ENCODE measurements at regions not wholly inside any gene's neighbourhood (a gene's known extent, or its start where the extent isn't known, plus 50 kb on each side); places are given as distances from the start of the nearest gene placed in this dataset.
A peak's percentile ranks its signal among the peaks of the same experiment; 100 is the strongest.

DNA sequence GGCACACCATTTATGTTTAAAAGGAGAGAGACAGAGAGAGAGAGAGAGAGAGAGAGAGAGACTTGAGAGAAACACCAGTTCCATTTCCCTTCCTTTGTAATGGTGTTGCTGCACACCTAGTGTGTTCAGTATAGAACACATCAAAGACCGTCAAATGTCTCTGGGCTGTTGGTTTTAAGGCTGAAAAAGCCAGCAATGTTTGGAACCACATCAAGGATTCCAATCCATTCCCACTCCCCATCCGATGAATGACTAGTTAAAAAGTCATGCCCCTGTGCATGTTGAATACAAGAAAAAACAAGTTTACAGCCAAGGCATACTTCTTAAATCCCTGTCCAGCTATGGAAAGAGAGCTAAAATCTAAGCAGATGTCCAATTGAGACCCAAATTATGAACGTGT, 83.0 kb upstream of the IFNE start:
- peak; percentile 30 for DNase-seq

DNA sequence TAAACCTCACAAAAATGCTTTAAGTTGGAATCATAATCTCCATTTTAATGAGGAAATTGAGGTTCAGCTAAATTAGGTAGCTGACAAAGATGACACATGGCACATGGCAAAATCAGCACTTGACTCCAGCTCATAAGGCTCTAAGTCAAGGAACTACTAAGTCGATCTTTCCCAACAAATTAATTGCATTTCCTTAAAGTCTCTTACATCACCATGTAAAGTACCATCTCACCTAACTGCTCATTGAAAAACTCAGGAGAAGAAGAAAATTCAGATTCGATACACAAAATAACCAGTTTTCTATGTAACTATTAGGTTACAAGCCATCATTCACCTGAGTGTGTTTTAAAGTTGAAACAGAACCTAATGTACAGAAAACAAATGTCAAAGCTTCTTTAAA, 85.8 kb upstream of the IFNE start:
- DNase-seq = no peak

- no peak for DNase-seq
Measured at GRCh38 chr9:21568484-21568883, 86.4 kb upstream of the IFNE start.

- no peak for DNase-seq
Measured at GRCh38 chr9:21569721-21570120, 87.6 kb upstream of the IFNE start.

DNA sequence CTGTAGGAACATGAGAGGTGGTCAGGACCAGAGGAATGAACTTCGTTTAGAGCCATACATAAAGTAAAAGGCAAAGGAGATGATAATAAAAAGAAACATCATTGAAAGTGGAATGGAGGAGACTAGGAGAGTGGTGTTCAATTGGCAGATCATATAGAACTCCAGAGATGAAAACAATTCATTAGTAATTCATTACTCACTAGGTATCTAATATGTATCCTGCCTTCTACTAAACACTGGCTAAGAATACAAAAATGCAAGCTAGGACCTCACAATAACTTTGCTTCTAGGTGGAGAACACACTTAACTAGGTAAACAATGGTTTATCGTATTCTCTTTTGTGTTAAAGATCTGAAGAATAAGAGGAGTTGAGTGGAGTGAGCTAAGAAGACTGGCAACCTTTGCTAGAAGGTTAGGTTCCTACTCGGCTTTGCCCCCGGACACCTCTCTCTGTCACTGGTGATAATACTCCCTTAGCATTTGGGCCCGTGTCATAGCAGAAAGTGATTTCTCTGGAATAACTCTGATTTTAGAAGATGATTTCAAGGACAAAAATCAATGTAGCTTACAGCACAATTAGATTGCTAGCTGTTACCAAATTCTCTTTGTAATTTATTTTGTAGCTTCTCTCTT, 88.6 kb upstream of the IFNE start:
- DNase-seq = no peak

- no peak for DNase-seq
Measured at GRCh38 chr9:21574261-21574660, 92.1 kb upstream of the IFNE start.

- DNase-seq = peak; percentile 96
Measured at GRCh38 chr9:21576331-21577189, 94.4 kb upstream of the IFNE start.

GRCh38 chr9:21579247-21579671, 97.1 kb upstream of the IFNE start:
- no peak for DNase-seq

DNA sequence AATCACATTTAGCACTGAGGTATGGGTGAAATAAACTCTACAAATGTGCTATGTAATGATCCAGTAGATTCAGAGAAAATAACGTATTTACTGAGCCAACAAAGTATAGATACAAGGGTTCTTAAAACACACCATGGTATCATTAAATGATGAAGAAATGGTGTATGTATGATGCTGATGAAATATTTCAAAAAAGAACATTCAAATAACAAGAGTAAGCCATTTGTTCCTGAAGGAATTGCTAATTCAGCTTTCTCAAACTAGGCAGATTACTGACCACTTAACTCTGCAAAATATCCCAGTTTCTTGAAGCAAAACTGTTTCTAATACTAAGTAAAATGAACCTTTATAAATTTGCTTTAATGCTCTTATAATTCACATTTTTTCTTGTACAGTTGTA, 97.6 kb upstream of the IFNE start:
- DNase-seq = no peak

GRCh38 chr9:21580636-21581378, 98.7 kb upstream of the IFNE start:
- no peak for DNase-seq

- DNase-seq = no peak
Measured at GRCh38 chr9:21583628-21584377, 101.7 kb upstream of the IFNE start.

DNA sequence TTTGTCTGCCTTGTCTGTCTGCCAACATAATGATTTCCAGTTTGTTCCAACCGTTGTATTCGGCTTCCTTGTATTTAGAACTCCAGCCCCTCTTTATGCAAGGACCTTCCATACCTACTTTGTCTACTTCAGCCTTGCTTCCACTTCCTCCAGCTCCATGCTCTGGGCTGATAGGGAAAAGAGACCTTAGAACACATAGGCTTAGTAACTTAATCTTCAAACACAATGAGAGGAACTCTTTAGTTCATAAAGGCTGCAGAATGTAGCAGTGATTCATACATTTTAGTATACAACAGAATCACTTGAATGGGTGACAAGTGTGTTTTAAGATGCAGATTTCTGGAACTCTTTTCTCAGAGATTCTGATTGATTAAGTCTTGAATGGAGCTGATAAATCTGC, 102.8 kb upstream of the IFNE start:
- no peak for DNase-seq

DNA sequence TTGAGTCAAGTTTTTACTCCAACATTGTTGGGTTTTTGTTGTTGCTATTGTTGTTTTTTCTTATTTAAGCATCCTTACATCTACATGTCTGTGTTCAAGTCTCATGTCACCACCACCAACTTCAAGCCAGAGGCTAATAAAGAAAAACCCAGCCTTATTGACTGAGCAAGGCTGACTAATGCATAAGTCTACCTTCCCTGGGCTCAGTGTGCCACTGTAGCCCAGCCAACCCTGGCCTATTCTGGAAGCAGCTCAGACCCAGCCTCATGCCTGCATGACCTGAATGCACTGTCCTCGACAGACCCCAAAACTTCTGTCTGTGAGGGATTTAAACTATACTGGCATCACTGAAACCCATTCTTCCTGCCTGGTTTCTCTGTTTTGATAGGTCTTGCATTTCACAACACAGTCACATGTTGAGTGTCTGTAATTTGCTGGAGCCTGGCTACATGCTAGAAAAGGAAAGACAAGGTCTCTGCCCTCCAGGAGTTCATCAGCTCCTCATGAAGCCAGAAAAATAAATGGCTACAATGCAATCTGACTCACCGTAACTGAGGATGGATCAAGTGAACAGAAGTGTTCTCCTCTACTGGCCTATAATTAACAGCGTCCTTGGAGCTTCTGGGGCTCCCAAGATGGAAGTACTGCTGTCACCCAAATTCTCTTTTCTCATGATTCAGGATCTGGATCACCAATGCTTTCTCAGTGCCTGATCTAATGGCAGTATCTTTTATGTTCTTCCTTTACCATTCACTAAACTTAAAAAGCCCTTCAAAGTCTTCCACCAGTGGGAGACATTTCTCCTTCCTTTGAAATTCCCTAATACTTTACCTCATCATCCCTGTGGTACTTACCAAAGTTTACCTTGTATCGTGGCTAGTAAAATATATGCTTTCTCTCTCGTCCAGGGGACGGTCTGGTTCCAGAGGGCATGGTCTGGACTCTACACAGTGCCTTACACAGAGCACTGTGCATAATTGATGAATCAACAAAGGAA, 103.9 kb upstream of the IFNE start:
- DNase-seq = no peak

DNA sequence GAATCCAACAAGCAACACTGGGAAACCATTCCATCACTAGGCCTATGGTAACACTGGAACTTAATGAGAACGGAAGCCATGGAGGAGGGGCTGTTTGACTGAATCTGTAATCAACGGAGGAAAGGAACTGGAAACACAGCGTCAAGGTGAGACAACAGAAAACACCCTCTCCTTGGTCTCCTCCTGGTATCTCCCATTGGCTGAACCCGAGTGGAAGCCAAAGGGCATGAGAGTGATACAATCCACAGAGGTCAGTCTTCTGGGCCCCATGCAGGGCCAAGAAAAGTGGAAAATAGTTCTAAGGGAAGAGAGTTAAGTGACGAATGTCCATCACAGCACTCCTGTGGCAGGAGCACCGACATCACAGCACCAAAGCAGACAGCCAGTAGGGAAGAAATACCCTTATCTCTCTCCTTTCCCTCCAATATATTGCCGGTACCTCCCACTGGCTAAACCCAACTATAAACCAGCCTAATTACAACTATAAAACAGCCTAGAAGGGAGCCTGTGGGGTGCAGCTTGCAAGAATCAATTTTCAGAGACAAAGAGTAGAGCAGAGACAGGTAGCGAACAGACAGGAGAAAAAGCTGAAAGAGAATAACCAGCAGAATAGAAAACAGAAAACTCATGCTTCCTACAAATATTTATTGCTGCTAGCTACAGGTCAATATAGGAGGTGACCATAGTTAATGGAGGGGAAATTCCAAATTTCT, 107.4 kb upstream of the IFNE start:
- DNase-seq = no peak

GRCh38 chr9:21590058-21590996, 108.2 kb upstream of the IFNE start:
- DNase-seq = no peak

GRCh38 chr9:21591221-21592062, 109.3 kb upstream of the IFNE start:
- DNase-seq = peak; percentile 97

- DNase-seq = no peak
Measured at GRCh38 chr9:21592063-21592338, 109.9 kb upstream of the IFNE start.

DNA sequence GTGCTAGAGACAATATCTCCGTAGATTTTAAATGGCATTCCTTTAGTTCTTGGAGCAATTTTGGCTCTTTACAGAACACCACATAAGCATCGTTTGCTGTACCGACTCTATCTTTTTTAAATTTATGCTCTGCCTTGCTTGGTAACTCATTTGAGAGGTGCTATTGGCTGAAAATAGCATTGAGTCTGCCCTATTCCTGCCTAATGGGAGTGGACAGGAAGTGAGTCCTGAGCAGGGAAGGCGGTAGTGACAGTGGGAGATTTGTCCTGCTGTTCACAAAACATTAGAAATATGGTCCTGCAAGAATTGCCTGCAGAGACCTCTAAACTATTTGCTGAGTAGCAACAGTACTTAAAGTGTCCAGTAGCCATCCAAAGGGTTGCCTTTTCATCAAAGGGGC, 115.2 kb upstream of the IFNE start:
- DNase-seq = no peak

DNA sequence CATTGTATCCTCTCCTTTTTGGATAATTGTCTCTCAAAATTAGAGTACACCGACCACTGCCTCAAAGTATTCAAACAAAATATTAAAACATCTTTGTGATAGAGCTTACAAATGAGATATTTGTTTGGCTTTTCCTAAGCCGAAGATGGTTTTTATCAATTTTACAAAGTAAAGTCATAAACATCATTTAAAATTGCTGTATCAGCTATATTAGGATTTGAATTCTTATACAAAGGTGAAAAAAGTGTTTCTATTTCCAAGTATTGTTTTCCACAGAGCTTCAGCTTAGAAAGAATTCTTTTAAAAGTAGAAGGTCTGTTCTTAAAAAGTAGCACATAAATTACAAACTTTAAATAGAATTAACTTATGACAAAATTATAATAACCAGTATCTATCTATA, 116.6 kb upstream of the IFNE start:
- no peak for DNase-seq

All from fibroblast of skin of back (primary cell).